ENCODE measurements at regions not wholly inside any gene's neighbourhood (a gene's known extent, or its start where the extent isn't known, plus 50 kb on each side); places are given as distances from the start of the nearest gene placed in this dataset.

DNA sequence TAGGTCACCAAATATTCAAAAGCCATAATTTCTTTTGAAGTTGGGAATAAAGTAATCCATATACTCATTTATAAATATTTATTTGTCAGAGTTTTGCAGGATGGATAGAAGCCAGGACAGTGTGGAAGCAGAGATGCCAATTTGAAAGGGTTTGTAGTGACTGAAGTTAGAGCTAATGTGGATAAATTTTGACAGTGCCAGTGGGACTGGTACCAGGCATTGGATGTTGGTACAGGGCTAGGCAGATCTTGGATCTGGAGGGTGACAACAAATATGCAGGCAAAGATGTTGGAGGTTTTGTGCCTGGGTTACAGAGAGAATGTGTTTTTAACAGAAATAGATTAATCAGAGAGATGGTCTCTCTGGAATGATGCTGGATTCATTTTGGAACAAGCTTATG lies 135.6 kb downstream of the DMRTA1 start:
- Histone ChIP-seq H3K4me1 (no peaks in the 10 kb centered on the region), H3K4me3 (ENCODE audit: low read depth, low read length) (no peak overlapping the region), H3K27me3 (no peaks in the 10 kb centered on the region), H3K36me3 (no peaks in the 10 kb centered on the region), H3K9me3 (no peaks in the 10 kb centered on the region)
- TF ChIP-seq, protein P1, sequence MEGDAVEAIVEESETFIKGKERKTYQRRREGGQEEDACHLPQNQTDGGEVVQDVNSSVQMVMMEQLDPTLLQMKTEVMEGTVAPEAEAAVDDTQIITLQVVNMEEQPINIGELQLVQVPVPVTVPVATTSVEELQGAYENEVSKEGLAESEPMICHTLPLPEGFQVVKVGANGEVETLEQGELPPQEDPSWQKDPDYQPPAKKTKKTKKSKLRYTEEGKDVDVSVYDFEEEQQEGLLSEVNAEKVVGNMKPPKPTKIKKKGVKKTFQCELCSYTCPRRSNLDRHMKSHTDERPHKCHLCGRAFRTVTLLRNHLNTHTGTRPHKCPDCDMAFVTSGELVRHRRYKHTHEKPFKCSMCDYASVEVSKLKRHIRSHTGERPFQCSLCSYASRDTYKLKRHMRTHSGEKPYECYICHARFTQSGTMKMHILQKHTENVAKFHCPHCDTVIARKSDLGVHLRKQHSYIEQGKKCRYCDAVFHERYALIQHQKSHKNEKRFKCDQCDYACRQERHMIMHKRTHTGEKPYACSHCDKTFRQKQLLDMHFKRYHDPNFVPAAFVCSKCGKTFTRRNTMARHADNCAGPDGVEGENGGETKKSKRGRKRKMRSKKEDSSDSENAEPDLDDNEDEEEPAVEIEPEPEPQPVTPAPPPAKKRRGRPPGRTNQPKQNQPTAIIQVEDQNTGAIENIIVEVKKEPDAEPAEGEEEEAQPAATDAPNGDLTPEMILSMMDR (IDR thresholded peaks at IDR 0.05; ENCODE audit: low read depth, low read length), result no peak
- DNase-seq, result no peak

DNA sequence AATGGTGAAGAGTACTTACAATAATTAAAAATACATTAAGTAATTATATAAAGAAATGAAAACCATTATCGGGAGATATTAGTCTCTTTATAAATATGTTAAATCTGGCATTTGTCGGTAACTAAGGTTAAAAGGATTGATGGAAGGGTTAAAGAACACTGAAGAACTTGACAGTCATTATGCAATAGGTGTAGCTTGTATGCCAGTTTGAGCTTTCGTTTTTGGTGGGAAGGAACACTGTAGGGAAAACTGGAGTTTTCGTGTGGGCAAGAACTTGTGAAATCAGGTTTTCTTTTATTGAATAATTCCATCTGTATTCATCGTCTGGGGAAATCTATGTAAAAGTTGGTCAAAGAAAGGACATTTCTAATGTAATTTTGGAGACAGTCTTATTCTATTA lies 142.3 kb downstream of the DMRTA1 start:
- no peaks in the 10 kb centered on the region for H3K27me3 ChIP-seq
- H3K9me3 ChIP-seq, result no peaks in the 10 kb centered on the region
- H3K4me3 ChIP-seq (ENCODE audit: low read depth, low read length), result no peak overlapping the region
- no peaks in the 10 kb centered on the region for H3K4me1 ChIP-seq
- TF ChIP-seq, protein P1 (IDR thresholded peaks at IDR 0.05; ENCODE audit: low read depth, low read length), result no peak
- no peaks in the 10 kb centered on the region for H3K36me3 ChIP-seq
- no peak for DNase-seq

DNA sequence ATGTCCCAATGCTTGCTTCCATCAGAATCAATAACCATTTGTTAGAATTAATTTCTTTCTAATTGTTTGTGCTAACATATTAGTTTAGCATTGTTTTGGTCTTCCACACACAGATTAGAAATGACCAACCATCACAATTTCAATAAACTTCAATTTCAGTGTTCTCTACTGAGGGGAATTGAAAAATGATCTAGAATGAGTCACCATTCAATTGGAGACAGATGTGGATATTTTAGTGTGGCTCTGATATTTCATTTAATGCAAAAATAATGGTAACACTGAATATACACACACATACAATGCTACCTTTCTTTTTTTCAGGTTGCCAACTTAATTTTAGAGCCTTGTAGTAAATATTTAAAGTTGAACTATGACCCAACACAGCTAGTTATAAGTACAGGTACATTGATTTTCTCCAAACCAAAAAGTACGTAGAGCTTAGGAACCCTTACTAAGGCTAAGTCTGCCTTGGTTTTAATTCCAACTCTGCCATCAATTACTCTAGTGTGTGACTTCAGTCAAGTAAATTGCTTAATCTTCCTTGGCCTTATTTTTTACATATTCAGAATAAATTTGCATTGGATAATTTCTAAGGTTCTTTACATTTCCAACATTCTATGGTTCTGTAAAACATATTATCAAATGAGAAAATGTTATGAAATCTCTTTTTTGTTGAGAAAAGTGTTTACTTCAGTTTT lies 143.9 kb downstream of the DMRTA1 start:
- DNase-seq, result no peak
- Histone ChIP-seq H3K9me3 (no peaks in the 10 kb centered on the region), H3K4me1 (no peaks in the 10 kb centered on the region), H3K27me3 (no peaks in the 10 kb centered on the region), H3K36me3 (no peaks in the 10 kb centered on the region), H3K4me3 (ENCODE audit: low read depth, low read length) (no peak overlapping the region)
- TF ChIP-seq, protein P1 (IDR thresholded peaks at IDR 0.05; ENCODE audit: low read depth, low read length), result no peak

DNA sequence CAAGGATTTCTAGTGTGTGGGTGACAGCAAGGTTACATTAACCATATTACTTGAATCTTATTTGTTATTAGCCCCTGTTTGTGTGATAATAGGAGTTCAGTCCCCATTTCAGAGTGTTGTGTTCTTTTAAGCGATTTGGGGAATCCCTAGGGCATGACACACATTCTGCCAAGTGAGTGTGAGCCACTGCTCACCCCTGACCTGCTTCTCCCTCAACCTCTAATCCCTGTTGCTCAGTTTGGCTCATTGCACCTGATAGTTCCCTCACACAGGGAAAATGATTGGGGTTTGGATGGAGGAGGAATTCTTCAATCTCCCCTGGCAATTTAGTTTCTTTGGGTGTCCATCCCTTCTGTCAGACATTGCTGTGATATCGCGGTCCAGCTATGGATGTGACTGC lies 149.2 kb downstream of the DMRTA1 start:
- Histone ChIP-seq H3K4me3 (ENCODE audit: low read depth, low read length) (no peak overlapping the region), H3K4me1 (no peaks in the 10 kb centered on the region), H3K9me3 (no peaks in the 10 kb centered on the region), H3K36me3 (no peaks in the 10 kb centered on the region), H3K27me3 (no peaks in the 10 kb centered on the region)
- DNase-seq, result no peak
- TF ChIP-seq, protein P1 (IDR thresholded peaks at IDR 0.05; ENCODE audit: low read depth, low read length), result no peak

DNA sequence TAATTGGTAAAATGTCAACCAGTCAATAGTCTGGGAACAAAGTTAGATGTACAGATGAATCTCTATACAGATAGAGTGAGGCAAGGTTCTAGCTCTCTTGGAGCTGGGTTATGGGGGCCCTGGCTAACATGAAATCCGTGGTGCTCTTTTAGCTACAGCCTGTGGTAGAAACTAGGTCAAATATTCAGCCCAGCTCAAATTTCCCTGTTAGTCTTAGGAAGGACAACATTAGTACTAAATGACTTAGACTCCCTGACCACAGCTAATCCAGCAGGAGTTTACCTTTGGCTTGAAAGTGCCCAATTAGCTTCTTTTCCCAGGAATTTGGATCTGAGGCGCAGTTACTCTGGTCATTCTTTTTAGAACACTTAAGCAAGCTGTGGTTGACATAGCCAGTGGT lies 170.5 kb downstream of the DMRTA1 start:
- no peak for DNase-seq
- no peak overlapping the region for H3K4me3 ChIP-seq (ENCODE audit: low read depth, low read length)

DNA sequence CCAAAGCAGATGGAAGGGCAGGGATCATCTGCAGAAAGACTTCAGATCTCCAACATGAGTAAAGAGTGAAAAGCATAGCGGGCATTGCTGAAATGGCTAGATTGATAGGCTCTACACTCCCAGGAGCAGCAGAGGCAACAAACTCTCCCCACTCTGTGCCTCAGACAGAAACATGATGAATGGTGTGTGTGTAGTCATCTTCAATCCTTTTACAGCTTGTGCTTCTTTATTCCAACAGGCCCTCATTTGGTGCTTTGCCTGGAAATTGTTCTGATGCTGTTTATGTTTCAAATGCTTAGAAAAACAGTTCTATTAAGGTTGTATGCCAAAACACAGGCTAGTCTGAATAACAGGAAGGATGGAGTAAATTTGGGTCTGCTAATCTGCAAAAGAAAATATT lies 176.2 kb downstream of the DMRTA1 start:
- H3K27me3 ChIP-seq, result no peaks in the 10 kb centered on the region
- TF ChIP-seq, protein P1 (IDR thresholded peaks at IDR 0.05; ENCODE audit: low read depth, low read length), result no peak
- H3K4me3 ChIP-seq (ENCODE audit: low read depth, low read length), result no peak overlapping the region
- no peaks in the 10 kb centered on the region for H3K36me3 ChIP-seq
- no peak for DNase-seq
- H3K4me1 ChIP-seq, result no peaks in the 10 kb centered on the region
- no peaks in the 10 kb centered on the region for H3K9me3 ChIP-seq

More for the DNA sequence above, 170.5 kb downstream of the DMRTA1 start:
- Histone ChIP-seq H3K9me3 (no peaks in the 10 kb centered on the region), H3K27me3 (no peaks in the 10 kb centered on the region), H3K36me3 (no peaks in the 10 kb centered on the region), H3K4me1 (no peaks in the 10 kb centered on the region)
- TF ChIP-seq, protein P1 (IDR thresholded peaks at IDR 0.05; ENCODE audit: low read depth, low read length), result no peak
